Testis (tissue), 2 donors: ENCODE measurements at regions not wholly inside any gene's neighbourhood (a gene's known extent, or its start where the extent isn't known, plus 50 kb on each side); places are given as distances from the start of the nearest gene placed in this dataset.

Experiments
- DNase-seq: peaks from one replicate; pipeline ENCODE4 v3.0.0-alpha.2; 2019
- H3K27ac ChIP-seq, 2 donors: fragments of 200-600 bp; sonication (generic); one replicate each; pipeline ENCODE4 v1.5.1; 2019
- H3K27me3 ChIP-seq: fragments of 200-600 bp; sonication (generic); one replicate; pipeline ENCODE4 v1.5.1; 2019
- H3K36me3 ChIP-seq: fragments of 200-600 bp; sonication (generic); one replicate; pipeline ENCODE4 v1.5.1; 2017; ENCODE audit warnings: low read depth; ENCODE audit errors: missing control alignments
- H3K4me1 ChIP-seq: fragments of 200-600 bp; sonication (generic); one replicate; pipeline ENCODE4 v1.5.1; 2019
- H3K4me3 ChIP-seq, 2 donors: fragments of 200-600 bp; sonication (generic); one replicate each; pipeline ENCODE4 v1.5.1; 2017 to 2019
- H3K9me3 ChIP-seq: fragments of 200-600 bp; sonication (generic); one replicate; pipeline ENCODE4 v1.5.1; 2017
- POLR2A ChIP-seq: fragments of 450-650 bp; IDR thresholded peaks from one replicate; pipeline ENCODE4 v1.6.1; 2017; ENCODE audit warnings: antibody characterized with exemption, mild to moderate bottlenecking, moderate library complexity
- WGBS, 2 donors: methylation state at CpG; one replicate each; pipeline ENCODE4 v1.1.5; 2018; 5-methylcytosine and 5-hydroxymethylcytosine counted together
- intact Hi-C: fragments of 100-400 bp; cut with DNase I; formaldehyde crosslinking; loops from one replicate; pipeline ENCODE4 v1.15.1; 2023; ENCODE audit warnings: low total_unique reads
- TF ChIP-seq, protein P1 (sequence below), 3 experiments: fragments of 450-650 bp in 2 of 3; fragments of 200-600 bp in 1 of 3; sonication (generic) in 1 of 3; IDR thresholded peaks; one replicate each; pipeline ENCODE4 v1.5.1; 2016 to 2019; ENCODE audit warnings: antibody characterized with exemption in 3 of 3, mild to moderate bottlenecking in 2 of 3, moderate library complexity in 1 of 3

DNA sequence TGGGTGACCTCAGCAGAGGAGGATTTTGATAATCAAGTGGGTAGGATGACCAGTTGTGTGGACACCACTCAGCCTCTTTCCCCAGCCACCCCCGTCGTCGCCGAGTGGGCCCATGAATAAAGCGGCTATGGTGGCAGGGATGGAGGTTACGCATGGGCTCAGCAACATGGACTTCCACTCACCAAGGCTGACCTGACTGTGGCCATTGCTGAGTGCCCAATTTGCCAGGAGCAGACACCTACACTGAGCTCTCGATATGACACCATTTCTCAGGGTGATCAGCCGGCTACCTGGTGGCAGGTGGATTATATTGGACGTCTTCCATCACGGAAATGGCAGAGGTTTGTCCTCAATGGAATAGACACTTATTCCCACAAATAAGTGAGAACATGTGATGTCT lies 361.3 kb downstream of the KLHL4 start:
- intact Hi-C loops: no loop called here
- no peaks in the 10 kb centered on the region for H3K36me3 ChIP-seq
- DNase-seq: no peak
- no peaks in the 10 kb centered on the region for H3K9me3 ChIP-seq
- TF ChIP-seq, protein P1, sequence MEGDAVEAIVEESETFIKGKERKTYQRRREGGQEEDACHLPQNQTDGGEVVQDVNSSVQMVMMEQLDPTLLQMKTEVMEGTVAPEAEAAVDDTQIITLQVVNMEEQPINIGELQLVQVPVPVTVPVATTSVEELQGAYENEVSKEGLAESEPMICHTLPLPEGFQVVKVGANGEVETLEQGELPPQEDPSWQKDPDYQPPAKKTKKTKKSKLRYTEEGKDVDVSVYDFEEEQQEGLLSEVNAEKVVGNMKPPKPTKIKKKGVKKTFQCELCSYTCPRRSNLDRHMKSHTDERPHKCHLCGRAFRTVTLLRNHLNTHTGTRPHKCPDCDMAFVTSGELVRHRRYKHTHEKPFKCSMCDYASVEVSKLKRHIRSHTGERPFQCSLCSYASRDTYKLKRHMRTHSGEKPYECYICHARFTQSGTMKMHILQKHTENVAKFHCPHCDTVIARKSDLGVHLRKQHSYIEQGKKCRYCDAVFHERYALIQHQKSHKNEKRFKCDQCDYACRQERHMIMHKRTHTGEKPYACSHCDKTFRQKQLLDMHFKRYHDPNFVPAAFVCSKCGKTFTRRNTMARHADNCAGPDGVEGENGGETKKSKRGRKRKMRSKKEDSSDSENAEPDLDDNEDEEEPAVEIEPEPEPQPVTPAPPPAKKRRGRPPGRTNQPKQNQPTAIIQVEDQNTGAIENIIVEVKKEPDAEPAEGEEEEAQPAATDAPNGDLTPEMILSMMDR (IDR thresholded peaks at IDR 0.05): no peak
- no peak for TF ChIP-seq POLR2A
- WGBS, 2 donors: 95 to 98% methylated on average over 3 to 9 of the region's 10 CpGs
- no peaks in the 10 kb centered on the region for H3K27me3 ChIP-seq
- no peak overlapping the region for H3K27ac ChIP-seq
- no peak overlapping the region for H3K4me3 ChIP-seq
- no peaks in the 10 kb centered on the region for H3K4me1 ChIP-seq

- H3K4me3 ChIP-seq: no peak overlapping the region
- DNase-seq: no peak
- no peaks in the 10 kb centered on the region for H3K36me3 ChIP-seq
- intact Hi-C loops: no loop called here
- H3K4me1 ChIP-seq: no peaks in the 10 kb centered on the region
- H3K9me3 ChIP-seq: no peaks in the 10 kb centered on the region
- no peak for TF ChIP-seq POLR2A
- TF ChIP-seq, protein P1 (IDR thresholded peaks at IDR 0.05): no peak
- no peak overlapping the region for H3K27ac ChIP-seq
- no peaks in the 10 kb centered on the region for H3K27me3 ChIP-seq
Measured at GRCh38 chrX:87890437-87890836, 372.8 kb downstream of the KLHL4 start.

DNA sequence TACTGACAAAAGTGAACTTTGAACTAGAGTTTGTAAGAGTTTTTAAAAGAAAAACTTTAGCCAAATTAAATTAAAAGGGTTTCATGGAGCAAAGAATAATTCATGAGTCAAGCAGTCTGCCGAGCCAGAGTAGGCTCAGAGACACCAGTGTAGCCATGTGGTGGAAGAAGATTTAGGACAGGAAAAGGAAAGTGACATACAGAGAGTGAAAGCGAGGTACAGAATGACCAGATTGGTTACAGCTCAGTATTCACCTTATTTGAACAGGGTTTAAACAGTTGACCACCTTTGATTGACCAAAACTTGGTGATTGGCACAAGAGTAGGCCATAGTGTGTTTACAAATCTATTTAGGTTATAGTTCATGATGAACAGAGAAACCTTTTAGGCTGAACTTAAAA lies 377.8 kb downstream of the KLHL4 start:
- no peaks in the 10 kb centered on the region for H3K4me1 ChIP-seq
- 44 to 46% methylated on average over 2 of the region's 2 CpGs for WGBS, 2 donors
- intact Hi-C loops: no loop called here
- TF ChIP-seq, protein P1 (IDR thresholded peaks at IDR 0.05): no peak
- no peak for TF ChIP-seq POLR2A
- no peaks in the 10 kb centered on the region for H3K36me3 ChIP-seq
- no peak overlapping the region for H3K4me3 ChIP-seq
- DNase-seq: no peak
- no peaks in the 10 kb centered on the region for H3K27me3 ChIP-seq
- H3K9me3 ChIP-seq: no peaks in the 10 kb centered on the region
- H3K27ac ChIP-seq: no peak overlapping the region

DNA sequence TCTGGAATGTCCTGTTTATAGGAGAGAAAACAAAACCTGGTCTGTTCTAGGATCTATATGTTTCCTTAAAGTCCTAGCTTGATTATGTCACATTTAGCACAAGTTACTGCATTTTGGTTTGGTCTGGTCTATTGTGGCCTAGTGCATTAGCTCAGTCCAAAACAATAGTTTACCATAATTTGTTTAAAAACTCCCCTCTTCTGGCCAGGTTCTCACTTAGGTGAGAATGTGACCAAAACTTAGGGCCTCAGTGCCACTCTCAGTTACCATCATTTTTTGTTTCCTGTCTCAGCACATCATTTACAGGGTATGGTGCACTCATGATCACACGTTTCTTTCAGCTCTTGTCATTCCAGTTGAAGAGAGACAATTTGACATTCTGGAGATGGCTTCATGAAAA lies 378.5 kb downstream of the KLHL4 start:
- H3K27me3 ChIP-seq: no peaks in the 10 kb centered on the region
- no peaks in the 10 kb centered on the region for H3K4me1 ChIP-seq
- H3K9me3 ChIP-seq: no peaks in the 10 kb centered on the region
- no peak for TF ChIP-seq POLR2A
- TF ChIP-seq, protein P1 (IDR thresholded peaks at IDR 0.05): no peak
- no peak overlapping the region for H3K4me3 ChIP-seq
- H3K36me3 ChIP-seq: no peaks in the 10 kb centered on the region
- 73 to 83% methylated on average over 1 of the region's 1 CpG for WGBS, 2 donors
- no peak overlapping the region for H3K27ac ChIP-seq
- intact Hi-C loops: no loop called here
- no peak for DNase-seq

DNA sequence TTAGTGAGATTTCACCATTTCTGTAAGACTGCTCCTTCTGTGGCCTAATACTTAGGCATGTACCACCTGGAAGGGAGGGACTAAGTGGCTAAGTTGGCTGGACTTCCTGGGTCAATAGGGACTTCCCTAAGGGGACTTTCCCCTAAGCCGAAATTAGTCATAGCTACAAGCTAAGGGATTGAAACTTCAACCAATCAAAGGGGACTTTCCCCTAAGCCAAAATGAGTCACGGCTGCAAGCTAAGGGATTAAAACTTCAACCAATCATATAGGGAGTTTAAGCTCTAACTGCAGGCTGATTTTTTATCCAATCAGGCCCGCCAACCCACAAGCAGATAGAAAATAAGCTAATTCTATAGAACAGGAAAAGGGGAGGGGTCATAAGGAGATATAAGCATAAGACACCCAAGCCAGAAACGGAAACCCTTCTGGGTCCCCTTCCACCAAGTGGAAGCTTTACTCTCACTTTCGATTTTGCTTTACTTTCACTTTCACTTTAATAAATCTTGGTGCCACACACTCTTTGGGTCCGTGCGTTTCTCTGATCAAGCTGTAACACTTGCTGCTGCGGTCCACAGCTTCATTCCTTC lies 382.8 kb downstream of the KLHL4 start:
- TF ChIP-seq, protein P1 (IDR thresholded peaks at IDR 0.05): no peak
- TF ChIP-seq POLR2A: no peak
- DNase-seq: no peak
- intact Hi-C loops: no loop called here
- Histone ChIP-seq H3K9me3 (no peaks in the 10 kb centered on the region), H3K27me3 (no peaks in the 10 kb centered on the region), H3K27ac (no peak overlapping the region), H3K4me3 (no peak overlapping the region), H3K36me3 (no peaks in the 10 kb centered on the region), H3K4me1 (no peaks in the 10 kb centered on the region)
- 72 to 79% methylated on average over 8 of the region's 8 CpGs for WGBS, 2 donors
